GM21717 (cell line): ENCODE measurements at regions not wholly inside any gene's neighbourhood (a gene's known extent, or its start where the extent isn't known, plus 50 kb on each side); places are given as distances from the start of the nearest gene placed in this dataset.

Source experiments
- ATAC-seq: cut with Tn5 transposase; IDR thresholded peaks from one replicate; pipeline ENCODE4 v1.9.1; 2021; ENCODE audit warnings: mild to moderate bottlenecking, moderate library complexity; ENCODE audit not compliant: unreplicated experiment

DNA sequence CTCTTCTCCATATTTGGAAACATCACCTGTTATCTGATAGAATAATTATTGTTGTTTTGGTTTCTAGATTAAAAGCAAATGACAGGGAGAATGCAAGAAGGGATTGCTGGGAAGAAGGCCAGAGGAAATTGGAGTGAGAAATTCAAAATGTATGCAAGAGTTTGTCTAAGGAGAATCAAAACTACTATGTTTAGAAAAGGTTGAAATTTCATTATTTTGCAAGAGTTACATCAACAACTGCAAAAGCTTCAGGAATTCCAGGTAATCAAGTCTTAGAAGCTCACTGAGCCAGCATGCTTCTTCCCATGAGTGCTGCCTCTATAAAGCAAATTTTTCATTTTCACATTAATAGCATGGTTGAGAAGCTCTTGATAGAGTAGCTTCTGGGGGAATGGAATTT lies 177.2 kb upstream of the GBE1 start:
- ATAC-seq, result no peak

GRCh38 chr3:81936817-81937216 lies 175.4 kb upstream of the GBE1 start:
- ATAC-seq, result no peak

DNA sequence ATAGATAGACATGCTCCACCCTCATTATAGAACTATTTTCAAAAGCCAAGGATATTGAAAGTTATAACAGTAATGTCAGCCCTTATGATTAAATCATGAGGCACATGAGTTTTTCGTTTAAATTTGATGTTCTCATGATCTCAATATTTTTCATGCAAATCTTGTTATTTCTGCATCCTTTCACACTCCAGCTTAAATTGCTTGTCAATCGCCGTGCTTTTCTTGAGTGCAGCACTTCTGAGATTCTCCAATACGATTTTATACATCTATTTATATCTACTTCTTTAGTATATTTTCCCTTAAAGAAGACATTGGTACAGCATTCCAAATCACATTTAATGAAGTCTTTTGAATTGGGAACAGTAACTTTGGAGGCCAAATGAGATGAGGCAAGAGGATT lies 171.2 kb upstream of the GBE1 start:
- ATAC-seq, result no peak

DNA sequence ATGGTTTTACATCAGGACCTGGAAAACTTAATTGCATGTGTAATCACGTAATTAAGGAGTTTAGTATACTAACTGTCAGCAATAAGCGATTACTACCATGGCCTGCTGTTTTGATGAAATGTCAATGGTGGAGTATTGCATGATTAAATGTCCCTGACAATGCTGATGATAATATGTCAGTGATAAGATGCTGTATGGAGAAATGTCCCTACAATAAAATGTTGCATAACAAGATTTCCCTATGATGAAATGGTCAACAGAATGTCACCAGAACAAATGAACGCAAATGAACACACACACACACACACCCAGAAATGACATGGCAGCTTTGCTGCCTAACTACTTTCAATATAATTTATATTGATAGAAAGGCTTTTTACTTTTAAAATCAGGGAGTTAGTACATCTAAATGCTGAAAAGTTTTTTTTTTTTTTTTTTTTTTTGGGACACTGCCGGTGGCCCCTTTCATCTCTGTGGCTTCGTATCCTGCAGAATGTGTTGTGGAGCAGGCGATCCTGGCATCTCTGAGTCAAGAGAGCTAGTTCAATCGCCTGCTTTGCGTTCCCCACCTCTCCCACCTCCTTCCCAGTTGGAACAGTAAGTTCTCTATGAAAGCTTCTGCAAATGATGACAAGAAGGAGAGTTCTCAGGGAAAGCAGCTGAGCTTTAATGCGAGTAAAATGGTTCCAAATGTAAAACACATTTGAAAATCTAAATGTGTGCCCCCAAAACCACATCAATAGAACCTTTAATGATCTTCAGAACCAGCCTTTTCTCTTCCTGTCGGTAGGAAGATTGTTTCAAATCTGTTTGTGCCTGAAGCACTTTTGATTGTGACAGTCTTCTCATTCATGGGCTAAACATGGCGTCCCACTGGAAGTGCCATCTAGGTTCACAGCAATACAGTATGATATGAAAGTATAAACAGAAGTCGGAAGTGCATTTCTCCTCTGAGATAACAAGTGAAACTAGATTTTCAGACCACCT lies 170.1 kb upstream of the GBE1 start:
- no peak for ATAC-seq

DNA sequence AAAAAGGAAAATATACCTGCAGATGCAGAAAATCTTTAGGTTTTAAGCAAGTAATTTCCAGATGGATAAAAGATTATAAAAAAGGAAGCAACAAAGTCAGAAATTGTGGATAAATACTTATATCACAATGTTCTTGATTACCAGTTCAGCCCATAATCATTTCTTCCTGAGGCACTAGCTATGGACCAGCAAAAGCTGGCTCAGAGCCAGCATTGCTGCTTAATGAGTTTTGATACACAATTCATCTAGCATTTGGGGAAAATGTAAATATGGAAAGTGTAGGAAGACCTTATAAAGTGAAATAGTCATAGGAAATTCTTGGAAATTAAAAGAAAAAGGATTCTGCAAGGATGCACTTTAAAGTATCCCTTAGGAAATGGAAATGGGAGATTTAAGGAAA lies 168.3 kb upstream of the GBE1 start:
- no peak for ATAC-seq

GRCh38 chr3:81927811-81928210 lies 166.4 kb upstream of the GBE1 start:
- ATAC-seq, result no peak

DNA sequence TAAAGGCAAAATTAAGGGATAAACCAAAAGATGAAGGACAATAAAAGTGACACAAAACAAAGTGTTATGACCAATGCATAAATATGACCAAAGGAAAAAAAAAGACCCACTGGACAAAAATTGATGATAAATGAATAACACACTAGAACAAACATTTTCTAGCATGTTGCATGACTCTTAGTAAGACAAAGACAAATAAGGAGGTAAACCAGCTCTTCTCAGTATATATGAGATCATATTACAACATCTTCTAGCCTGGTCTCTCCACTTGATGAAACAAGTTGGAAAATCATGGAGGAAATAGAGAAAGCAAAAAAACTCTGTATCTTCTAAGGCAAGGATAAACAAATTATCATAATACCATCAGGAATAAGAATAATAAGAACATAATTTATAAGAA lies 163.9 kb upstream of the GBE1 start:
- ATAC-seq, result no peak

DNA sequence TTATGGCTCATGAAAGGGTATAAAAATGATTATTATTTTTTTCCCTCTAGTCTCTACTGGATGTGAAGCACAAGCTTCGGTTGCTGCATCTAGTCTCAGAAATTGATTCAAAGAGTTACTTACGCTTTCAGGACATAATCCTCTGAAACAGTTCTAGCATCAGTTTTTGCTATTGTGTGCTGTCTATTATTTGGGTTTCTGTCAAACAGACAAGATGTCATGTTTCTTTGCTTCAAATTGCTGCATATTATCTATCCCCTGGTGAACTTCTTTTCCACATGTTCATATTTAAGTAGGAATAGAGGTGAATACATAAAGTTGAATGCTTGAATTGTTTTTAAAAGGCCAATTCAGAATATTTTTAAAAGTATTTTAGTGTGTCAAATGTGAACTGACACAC lies 161.6 kb upstream of the GBE1 start:
- ATAC-seq, result no peak

GRCh38 chr3:81922404-81922803 lies 161.0 kb upstream of the GBE1 start:
- no peak for ATAC-seq

DNA sequence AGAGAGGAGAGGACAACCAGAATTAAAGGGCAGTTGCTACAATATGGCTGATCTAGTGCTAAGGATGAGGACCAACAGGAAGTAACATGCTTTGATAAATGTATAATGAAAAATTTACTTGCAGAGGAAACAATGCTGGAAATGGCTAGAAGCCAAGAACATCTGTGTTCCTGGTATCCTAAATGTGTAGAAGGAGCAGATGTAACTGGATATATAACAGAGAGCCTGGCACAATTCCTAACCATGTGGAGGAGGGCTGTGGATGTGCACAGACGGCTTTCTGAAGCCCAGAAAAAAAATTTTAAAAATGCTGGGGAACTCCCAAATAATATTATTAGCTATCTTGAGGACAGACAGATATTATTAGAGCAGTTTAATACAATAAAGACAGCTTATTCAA lies 159.4 kb upstream of the GBE1 start:
- ATAC-seq, result no peak

GRCh38 chr3:81916890-81917289 lies 155.4 kb upstream of the GBE1 start:
- ATAC-seq, result no peak

DNA sequence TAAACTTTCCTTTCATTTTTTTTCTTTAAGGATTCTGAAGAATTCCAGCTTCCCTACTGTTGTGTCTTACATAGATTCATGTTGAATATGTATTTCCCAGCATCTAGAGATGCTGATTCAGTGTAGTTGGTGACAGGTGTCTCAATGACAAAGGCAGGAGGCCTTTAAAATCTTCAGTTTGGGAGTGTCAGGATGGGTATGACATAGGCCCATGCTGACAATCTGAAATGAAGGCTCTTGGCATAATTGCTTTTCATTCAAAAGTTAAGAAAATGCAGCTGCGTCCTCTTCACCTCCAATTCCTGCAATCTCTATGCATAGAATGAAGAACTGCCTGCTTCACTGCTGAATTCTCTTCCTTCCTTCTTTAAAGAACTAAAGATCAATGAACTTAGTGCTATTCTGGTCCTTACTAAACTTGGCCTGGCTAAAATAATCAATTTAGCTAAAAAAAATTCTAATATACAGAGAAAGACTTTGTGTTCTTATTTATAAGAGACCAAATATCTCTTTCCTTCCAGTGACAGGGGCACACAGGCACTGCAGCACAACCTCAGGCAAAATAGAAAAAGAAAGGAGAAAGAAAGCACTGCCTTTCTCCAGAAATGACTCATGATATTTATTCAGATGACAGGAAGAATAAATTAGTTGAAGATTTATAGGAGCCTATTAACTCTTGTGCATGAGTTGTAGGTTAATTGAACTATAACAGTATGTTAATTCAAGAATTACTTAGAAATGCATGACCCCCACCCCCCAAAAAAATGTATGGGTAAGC lies 152.6 kb upstream of the GBE1 start:
- no peak for ATAC-seq

DNA sequence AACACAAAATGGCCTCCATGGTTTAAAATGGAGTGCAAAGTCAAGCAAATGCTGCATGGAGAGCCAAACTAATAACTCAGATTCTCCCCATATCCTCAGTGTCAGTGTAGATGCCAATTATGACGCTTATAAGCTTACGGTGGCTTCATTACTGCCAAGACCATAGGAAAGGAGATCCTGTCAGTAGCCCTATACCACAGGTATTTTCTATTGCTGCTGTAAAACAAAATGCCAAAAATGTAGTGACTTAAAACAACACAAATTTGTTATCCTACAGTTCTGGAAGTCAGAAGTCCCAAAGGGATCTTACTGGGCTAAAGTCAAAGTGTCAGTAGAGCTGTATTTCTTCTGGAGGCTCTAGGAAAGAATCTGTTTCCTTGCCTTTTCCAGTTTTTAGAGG lies 149.8 kb upstream of the GBE1 start:
- ATAC-seq, result no peak

DNA sequence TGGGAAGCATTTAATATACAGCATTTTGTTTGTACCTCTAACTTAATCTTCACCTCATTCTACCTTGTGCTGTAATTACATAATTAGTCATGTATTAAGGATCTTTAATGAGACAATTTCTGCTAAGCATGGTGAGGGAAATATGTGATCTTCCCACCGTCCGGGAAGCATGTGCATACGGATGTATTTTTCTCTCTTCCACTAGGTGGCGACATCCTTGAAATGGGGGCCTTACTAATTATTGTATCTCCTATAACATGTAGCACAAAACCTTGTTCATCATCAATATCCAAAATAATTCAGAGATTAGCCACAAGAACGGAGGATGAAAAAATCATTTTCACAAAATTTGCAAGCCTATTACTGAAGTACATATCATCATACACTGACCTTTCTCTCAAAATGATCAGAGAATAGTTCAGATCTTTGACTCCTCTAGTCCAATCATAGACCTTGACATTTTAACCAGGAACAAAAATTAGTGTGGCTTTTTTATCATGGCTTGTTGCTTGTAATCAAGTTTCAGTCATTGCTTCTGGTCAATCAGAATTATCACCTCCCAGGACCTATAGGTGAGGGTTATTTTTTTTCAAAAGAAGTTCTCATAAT lies 148.9 kb upstream of the GBE1 start:
- no peak for ATAC-seq

DNA sequence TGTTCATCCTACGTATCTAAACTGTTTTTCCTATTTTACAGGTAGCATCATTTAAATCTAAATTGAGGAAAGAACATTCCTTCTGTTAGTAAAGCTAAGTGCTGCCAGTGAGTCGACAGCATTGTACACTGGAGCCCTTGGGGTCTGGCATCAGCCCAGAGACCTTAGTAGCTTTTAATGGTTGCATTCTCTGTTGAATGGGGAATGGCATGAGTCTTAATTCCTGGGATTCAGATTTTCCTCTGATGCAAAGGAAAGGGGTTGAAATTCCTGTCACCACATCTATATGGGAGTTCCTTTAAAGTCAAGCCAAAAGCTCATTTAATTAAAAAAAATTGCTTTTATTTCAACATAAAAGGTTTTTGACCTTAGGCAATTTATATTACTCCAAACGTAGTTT lies 148.4 kb upstream of the GBE1 start:
- no peak for ATAC-seq

DNA sequence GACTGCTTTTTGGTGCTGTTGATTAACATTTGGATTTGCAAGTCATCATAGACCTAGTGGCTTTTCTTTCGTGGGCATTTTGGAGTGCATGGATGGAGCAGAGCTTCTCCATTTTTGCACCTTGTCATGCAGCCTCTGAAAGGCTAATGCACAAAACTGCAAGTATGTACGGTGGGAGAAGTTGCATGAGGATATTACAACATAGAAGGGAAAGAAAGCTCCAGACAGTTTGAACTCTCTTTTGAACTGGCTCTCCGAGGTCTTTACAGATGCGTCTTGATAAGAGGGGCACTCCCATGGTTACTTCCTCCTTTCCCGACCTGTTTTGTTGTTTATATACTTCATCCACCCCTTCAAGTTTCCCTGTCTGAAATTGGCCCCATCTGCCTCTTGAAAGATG lies 147.1 kb upstream of the GBE1 start:
- ATAC-seq, result no peak

GRCh38 chr3:81898336-81898735 lies 136.9 kb upstream of the GBE1 start:
- no peak for ATAC-seq

DNA sequence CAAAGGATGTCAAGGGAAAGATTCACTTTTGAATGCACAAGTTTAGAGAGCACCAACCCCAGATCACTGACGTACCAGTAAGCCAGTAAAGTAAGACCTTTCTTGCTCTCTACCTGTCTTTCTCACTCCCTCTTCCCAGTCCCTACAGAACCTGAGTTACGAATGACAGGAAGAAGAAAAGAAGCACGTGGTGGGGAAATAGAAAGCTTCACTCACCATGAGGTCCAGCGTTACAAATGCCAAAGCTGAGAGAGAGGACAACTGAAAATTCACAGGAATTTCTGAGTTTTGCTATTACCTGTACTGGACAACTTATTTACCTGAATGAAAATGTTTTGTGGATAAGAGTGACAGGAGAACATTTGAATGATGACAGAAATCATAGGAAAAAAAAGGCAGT lies 133.2 kb upstream of the GBE1 start:
- no peak for ATAC-seq

- ATAC-seq, result no peak
These were observed 129.8 kb upstream of the GBE1 start for GRCh38 chr3:81891055-81891895.

DNA sequence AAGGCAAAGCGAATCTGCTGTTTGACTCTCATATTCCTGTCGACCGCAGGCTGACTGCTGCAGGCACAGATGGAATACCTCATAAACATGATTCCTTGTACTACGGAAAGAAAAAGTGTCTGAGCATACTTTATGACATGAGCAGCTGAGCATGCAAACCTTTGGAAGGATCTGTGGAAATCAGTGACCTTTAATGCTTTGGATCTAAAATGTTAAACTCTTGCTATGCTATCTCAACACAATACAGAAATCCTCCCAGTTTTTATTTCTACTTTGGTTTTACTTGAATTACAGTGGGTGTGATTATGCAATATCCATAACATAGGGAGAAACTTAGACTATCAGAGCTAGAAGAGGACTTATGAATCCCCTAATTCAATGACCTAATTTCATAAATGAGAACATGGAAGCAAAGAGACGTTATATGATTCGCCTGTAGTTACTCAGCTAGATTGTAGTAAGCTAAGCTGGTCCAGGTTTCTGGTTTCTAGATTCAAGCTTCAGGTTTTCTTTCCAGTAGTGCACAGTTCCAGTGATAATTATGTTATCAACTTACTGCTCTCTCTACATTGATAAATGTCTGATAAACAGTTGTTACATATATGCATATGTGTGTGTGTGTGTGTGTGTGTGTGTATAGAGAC lies 127.6 kb upstream of the GBE1 start:
- no peak for ATAC-seq
